H1 (cell line): ENCODE measurements at regions not wholly inside any gene's neighbourhood (a gene's known extent, or its start where the extent isn't known, plus 50 kb on each side); places are given as distances from the start of the nearest gene placed in this dataset.
A peak's percentile ranks its signal among the peaks of the same experiment; 100 is the strongest.

Source experiments
- CTCF ChIA-PET: fragments of 300-600 bp; sonication (Branson Sonifier 250); formaldehyde crosslinking; loops from one replicate; lab custom pipeline; 2021; ENCODE audit not compliant: partially characterized antibody; lab: Charles Lee
- POLR2A ChIA-PET: fragments of 300-600 bp; sonication (Branson Sonifier 250); formaldehyde crosslinking; loops from one replicate; lab custom pipeline; 2021; ENCODE audit warnings: inconsistent platforms; ENCODE audit not compliant: partially characterized antibody; lab: Charles Lee
- DNase-seq, 2 experiments: peaks; one replicate each; pipeline versions ENCODE4 v3.0.0 to v3.0.0-alpha.2; 2010 to 2022; ENCODE audit warnings: low spot score in 2 of 2, low read depth in 1 of 2, mixed read lengths in 1 of 2
- FAIRE-seq: peaks from 2 replicates; lab custom pipeline; 2011; peaks lifted over from hg19 to GRCh38; lab: Jason Lieb, UNC
- H2AFZ ChIP-seq: 2 replicates; pipeline ENCODE4 v1.8.1; 2012; ENCODE audit warnings: low read length, inconsistent platforms
- H2AK5ac ChIP-seq: 2 replicates; pipeline ENCODE4 v1.6.1; 2013; ENCODE audit warnings: low read depth, low read length
- H2BK120ac ChIP-seq: replicated peaks from 2 replicates; pipeline ENCODE3; 2013; ENCODE audit warnings: low read depth, low read length, inconsistent platforms
- H2BK12ac ChIP-seq: 2 replicates; pipeline ENCODE4 v1.6.1; 2013; ENCODE audit warnings: low read depth, low read length
- H2BK15ac ChIP-seq: 2 replicates; pipeline ENCODE4 v1.6.1; 2013; ENCODE audit warnings: low read length
- H2BK20ac ChIP-seq: 2 replicates; pipeline ENCODE4 v1.6.1; 2013; ENCODE audit warnings: low read length
- H2BK5ac ChIP-seq: 2 replicates; pipeline ENCODE4 v1.6.1; 2013; ENCODE audit warnings: low read depth, low read length
- H3K14ac ChIP-seq: 2 replicates; pipeline ENCODE4 v1.6.1; 2013; ENCODE audit warnings: inconsistent platforms; ENCODE audit not compliant: insufficient read length
- H3K18ac ChIP-seq: 2 replicates; pipeline ENCODE4 v1.6.1; 2013; ENCODE audit warnings: low read length; ENCODE audit errors: extremely low read depth
- H3K23ac ChIP-seq: 2 replicates; pipeline ENCODE4 v1.6.1; 2013; ENCODE audit warnings: inconsistent platforms; ENCODE audit not compliant: insufficient read length
- H3K23me2 ChIP-seq: 2 replicates; pipeline ENCODE4 v1.6.1; 2013; ENCODE audit warnings: low read depth, low read length
- H3K27ac ChIP-seq: 2 replicates; pipeline ENCODE4 v1.6.1; 2011; ENCODE audit warnings: low read depth, low read length, inconsistent platforms
- H3K27me3 ChIP-seq, 4 experiments: replicated peaks in 1 of 4; 1 replicate in 1 of 4; 2 replicates in 3 of 4; pipeline versions ENCODE4 v1.6.1 to v1.8.1; 2011 to 2013; ENCODE audit warnings: low read length in 3 of 4, mild to moderate bottlenecking in 3 of 4, inconsistent platforms in 2 of 4, mixed read lengths in 2 of 4, moderate library complexity in 1 of 4; ENCODE audit not compliant: control insufficient read depth in 3 of 4, insufficient read depth in 3 of 4; ENCODE audit errors: extremely low read depth in 1 of 4
- H3K36me3 ChIP-seq, 4 experiments: 2 replicates each; pipeline versions ENCODE4 v1.6.1 to v1.8.1; 2011 to 2013; ENCODE audit warnings: mild to moderate bottlenecking in 4 of 4, low read length in 3 of 4, moderate library complexity in 2 of 4, control low read depth in 1 of 4, inconsistent platforms in 1 of 4; ENCODE audit not compliant: insufficient read depth in 4 of 4, control insufficient read depth in 2 of 4
- H3K4ac ChIP-seq: replicated peaks from 2 replicates; pipeline ENCODE3; 2013; ENCODE audit warnings: low read length, low read depth, mixed read lengths, inconsistent platforms; ENCODE audit not compliant: insufficient read length
- H3K4me1 ChIP-seq, 4 experiments: replicated peaks in 1 of 4; 1 replicate in 1 of 4; 2 replicates in 3 of 4; pipeline versions ENCODE4 v1.6.1 to v1.8.1; 2011 to 2013; ENCODE audit warnings: low read length in 3 of 4, inconsistent platforms in 2 of 4, mixed read lengths in 1 of 4; ENCODE audit not compliant: insufficient read depth in 4 of 4, control insufficient read depth in 3 of 4
- H3K4me2 ChIP-seq, 2 experiments: 2 replicates each; pipeline versions ENCODE4 v1.6.1 to v1.8.1; 2011 to 2013; ENCODE audit warnings: low read depth in 2 of 2, low read length in 2 of 2, control low read depth in 1 of 2, inconsistent platforms in 1 of 2, mild to moderate bottlenecking in 1 of 2; ENCODE audit not compliant: insufficient read depth in 1 of 2
- H3K4me3 ChIP-seq, 4 experiments: fragments of 200-600, 300-600 bp in 1 of 4; sonication (generic), shearing (Covaris generic), sonication (Bioruptor Twin) in 1 of 4; 2 replicates each; pipeline versions ENCODE4 v1.5.1 to v1.8.1; 2011 to 2016; ENCODE audit warnings: low read length in 4 of 4, low read depth in 3 of 4, control low read depth in 2 of 4, inconsistent platforms in 2 of 4, mild to moderate bottlenecking in 2 of 4, mixed read lengths in 1 of 4, moderate library complexity in 1 of 4; ENCODE audit not compliant: insufficient read depth in 2 of 4; ENCODE audit errors: extremely low read depth in 1 of 4
- H3K56ac ChIP-seq: replicated peaks from 2 replicates; pipeline ENCODE3; 2013; ENCODE audit warnings: low read depth, mild to moderate bottlenecking, mixed read lengths, low read length, inconsistent platforms; ENCODE audit not compliant: insufficient read length
- H3K79me1 ChIP-seq: 2 replicates; pipeline ENCODE4 v1.6.1; 2013; ENCODE audit warnings: low read depth, low read length, control low read depth
- H3K79me2 ChIP-seq, 2 experiments: 2 replicates each; pipeline versions ENCODE4 v1.6.1 to v1.8.1; 2012 to 2013; ENCODE audit warnings: low read length in 2 of 2, mild to moderate bottlenecking in 2 of 2, inconsistent platforms in 1 of 2; ENCODE audit not compliant: insufficient read depth in 2 of 2, control insufficient read depth in 1 of 2
- H3K9ac ChIP-seq, 4 experiments: replicated peaks in 1 of 4; 1 replicate in 1 of 4; 2 replicates in 3 of 4; pipeline versions ENCODE4 v1.6.1 to v1.8.1; 2011 to 2013; ENCODE audit warnings: low read depth in 3 of 4, low read length in 3 of 4, control low read depth in 2 of 4, mild to moderate bottlenecking in 2 of 4, moderate library complexity in 2 of 4, inconsistent platforms in 1 of 4; ENCODE audit errors: extremely low read depth in 1 of 4
- H3K9me3 ChIP-seq, 2 experiments: 2 replicates each; pipeline versions ENCODE4 v1.6.1 to v1.8.1; 2012 to 2013; ENCODE audit warnings: mild to moderate bottlenecking in 2 of 2, moderate library complexity in 2 of 2, control low read depth in 1 of 2, inconsistent platforms in 1 of 2, low read depth in 1 of 2, low read length in 1 of 2, mixed read lengths in 1 of 2; ENCODE audit not compliant: insufficient read depth in 2 of 2
- H4K20me1 ChIP-seq, 2 experiments: replicated peaks in 1 of 2; 2 replicates each; pipeline versions ENCODE3 to v1.8.1; 2011 to 2013; ENCODE audit warnings: inconsistent platforms in 2 of 2, low read length in 2 of 2, mild to moderate bottlenecking in 1 of 2; ENCODE audit not compliant: insufficient read depth in 2 of 2, control insufficient read depth in 1 of 2
- H4K5ac ChIP-seq: 2 replicates; pipeline ENCODE4 v1.6.1; 2013; ENCODE audit warnings: low read length, low read depth, mixed read lengths, inconsistent platforms; ENCODE audit not compliant: insufficient read length
- H4K8ac ChIP-seq: 2 replicates; pipeline ENCODE4 v1.8.0; 2013; ENCODE audit warnings: mild to moderate bottlenecking, moderate library complexity, low read length, inconsistent platforms; ENCODE audit not compliant: insufficient read depth; ENCODE audit errors: extremely low read depth
- H4K91ac ChIP-seq: replicated peaks from 2 replicates; pipeline ENCODE3; 2013; ENCODE audit warnings: low read length, mixed read lengths, inconsistent platforms; ENCODE audit not compliant: insufficient read length
- BACH1 ChIP-seq: IDR thresholded peaks from 2 replicates; pipeline ENCODE4 v1.6.1; 2012; ENCODE audit warnings: low read length, improper control_type of control experiment
- GTF2F1 ChIP-seq: IDR thresholded peaks from 2 replicates; pipeline ENCODE4 v1.6.1; 2012; ENCODE audit warnings: low read depth, low read length, improper control_type of control experiment, borderline replicate concordance
- SP4 ChIP-seq: IDR thresholded peaks from 2 replicates; pipeline ENCODE4 v1.6.1; 2012; ENCODE audit warnings: low read length, inconsistent platforms
- WGBS, 2 experiments: shearing (Covaris generic) in 1 of 2; methylation state at CpG; one replicate each; pipeline versions ENCODE4 v1.1.6 to v1.1.7; 2013 to 2015; ENCODE audit warnings: low lambda C conversion rate in 2 of 2, mixed read lengths in 2 of 2, inconsistent platforms in 1 of 2, low coverage in 1 of 2, missing lambda C conversion rate in 1 of 2; ENCODE audit not compliant: insufficient replicate concordance in 2 of 2, insufficient coverage in 1 of 2, insufficient read length in 1 of 2; ENCODE audit errors: extremely low coverage in 1 of 2, missing lambda C conversion rate in 1 of 2; 5-methylcytosine and 5-hydroxymethylcytosine counted together

GRCh38 chr21:16775076-16775475 lies 737.8 kb upstream of the CXADR start:
- no peak overlapping the region for H3K27ac ChIP-seq

More at GRCh38 chr21:16775076-16775475, 737.8 kb upstream of the CXADR start:
- WGBS, 2 experiments: 83% methylated on average over 5 of the region's 5 CpGs; no CpG with 5 or more reads in 1 of the 2 experiments
- Histone ChIP-seq H2BK120ac (no peak overlapping the region), H4K20me1 (no peaks in the 10 kb centered on the region), H3K4me1 (peaks cover 0 to 3% (median 0%) of the 10 kb centered on the region in 4 experiments; a peak in 1 of 7 replicates), H2BK5ac (no peak overlapping the region), H3K79me2 (no peaks in the 10 kb centered on the region), H3K9me3 (no peaks in the 10 kb centered on the region), H3K36me3 (no peaks in the 10 kb centered on the region), H3K9ac (no peak overlapping the region), H3K79me1 (no peaks in the 10 kb centered on the region), H3K4me3 (no peak overlapping the region)
- TF ChIP-seq SP4: no peak
- TF ChIP-seq GTF2F1: no peak
- no peak for TF ChIP-seq BACH1
- TF ChIP-seq, all 59 proteins: peak for 0
- Histone ChIP-seq H2BK12ac (no peak overlapping the region), H4K5ac (no peak overlapping the region), H3K4me2 (no peak overlapping the region), H3K56ac (no peak overlapping the region), H4K8ac (no peak overlapping the region), H3K23ac (no peak overlapping the region), H3K27me3 (no peaks in the 10 kb centered on the region), H2AFZ (peak overlapping the region; percentile 79), H2BK20ac (no peak overlapping the region), H3K4ac (no peak overlapping the region), H2AK5ac (no peak overlapping the region), H3K23me2 (no peaks in the 10 kb centered on the region), H3K18ac (no peak overlapping the region), H4K91ac (no peak overlapping the region), H3K14ac (no peak overlapping the region), H2BK15ac (0 out of 2 replicates have a peak overlapping the region, but pooled peaks have one; percentile 12)
- FAIRE-seq: no peak
- ChIA-PET CTCF (no interaction called here), POLR2A (no interaction called here)
- no peak for DNase-seq
